GM23248 (cell line): ENCODE measurements at regions not wholly inside any gene's neighbourhood (a gene's known extent, or its start where the extent isn't known, plus 50 kb on each side); places are given as distances from the start of the nearest gene placed in this dataset.

Experiments
- DNase-seq: peaks from one replicate; pipeline ENCODE4 v3.0.0-alpha.2; 2015
- H2AFZ ChIP-seq: fragments of 200-600 bp; sonication (generic); 2 replicates; pipeline ENCODE4 v1.6.1; 2016; ENCODE audit warnings: antibody characterized with exemption
- H3F3A ChIP-seq: fragments of 200-600 bp; sonication (generic); 2 replicates; pipeline ENCODE4 v1.6.1; 2016; ENCODE audit warnings: mild to moderate bottlenecking, antibody characterized with exemption, mixed run types; ENCODE audit not compliant: insufficient read depth
- H3K27ac ChIP-seq: fragments of 200-600 bp; sonication (generic); 2 replicates; pipeline ENCODE4 v1.5.1; 2016; ENCODE audit warnings: mild to moderate bottlenecking
- H3K27me3 ChIP-seq: fragments of 200-600 bp; sonication (generic); replicated peaks from 2 replicates; pipeline ENCODE4 v1.6.1; 2016; ENCODE audit warnings: mild to moderate bottlenecking; ENCODE audit not compliant: insufficient read depth
- H3K36me3 ChIP-seq: fragments of 200-600 bp; sonication (generic); 2 replicates; pipeline ENCODE4 v1.6.1; 2016; ENCODE audit warnings: low read depth, mild to moderate bottlenecking
- H3K4me1 ChIP-seq: fragments of 200-600 bp; sonication (generic); 2 replicates; pipeline ENCODE4 v1.6.1; 2016; ENCODE audit warnings: mild to moderate bottlenecking; ENCODE audit not compliant: insufficient read depth
- H3K4me2 ChIP-seq: fragments of 200-600 bp; sonication (generic); one replicate; pipeline ENCODE4 v1.6.1; 2016; ENCODE audit warnings: mild to moderate bottlenecking; ENCODE audit not compliant: unreplicated experiment
- H3K4me3 ChIP-seq: fragments of 200-600 bp; sonication (generic); 2 replicates; pipeline ENCODE4 v1.5.1; 2016; ENCODE audit warnings: mild to moderate bottlenecking
- H3K79me2 ChIP-seq: fragments of 200-600 bp; sonication (generic); 2 replicates; pipeline ENCODE4 v1.6.1; 2016; ENCODE audit warnings: mild to moderate bottlenecking; ENCODE audit not compliant: insufficient read depth
- H3K9ac ChIP-seq: fragments of 200-600 bp; sonication (generic); 2 replicates; pipeline ENCODE4 v1.6.1; 2016; ENCODE audit warnings: mild to moderate bottlenecking
- H3K9me2 ChIP-seq: fragments of 200-600 bp; sonication (generic); 2 replicates; pipeline ENCODE4 v1.6.1; 2016; ENCODE audit warnings: mixed run types, mild to moderate bottlenecking, moderate library complexity; ENCODE audit not compliant: insufficient read depth
- H3K9me3 ChIP-seq: fragments of 200-600 bp; sonication (generic); one replicate; pipeline ENCODE4 v1.6.1; 2017; ENCODE audit warnings: low read depth
- H4K20me1 ChIP-seq: fragments of 200-600 bp; sonication (generic); 2 replicates; pipeline ENCODE4 v1.6.0; 2016; ENCODE audit not compliant: insufficient read depth
- EZH2 ChIP-seq: fragments of 200-600 bp; sonication (generic); IDR thresholded peaks from 2 replicates; pipeline ENCODE4 v1.6.1; 2018; ENCODE audit warnings: antibody characterized with exemption, mild to moderate bottlenecking; ENCODE audit not compliant: insufficient read depth, poor library complexity, severe bottlenecking
- EZH2phosphoT487 ChIP-seq: fragments of 200-600 bp; sonication (generic); IDR thresholded peaks from 2 replicates; pipeline ENCODE4 v1.6.1; 2018; ENCODE audit warnings: antibody characterized with exemption, moderate library complexity, mild to moderate bottlenecking, low read depth; ENCODE audit not compliant: insufficient read depth
- WGBS, 2 experiments: methylation state at CpG; one replicate each; pipeline ENCODE4 v1.1.6; 2015 to 2017; ENCODE audit warnings: low lambda C conversion rate in 2 of 2, low coverage in 1 of 2; ENCODE audit errors: missing lambda C conversion rate in 2 of 2; 5-methylcytosine and 5-hydroxymethylcytosine counted together
- in situ Hi-C: fragments of 300-500 bp; cut with MboI; formaldehyde crosslinking; loops from 2 replicates; pipeline ENCODE4 v1.15.0; 2020

- in situ Hi-C loops: no loop called here
- no peak overlapping the region for H3K9ac ChIP-seq
- no peak overlapping the region for H3K4me3 ChIP-seq
- H3K4me2 ChIP-seq: no peak overlapping the region
- H3K27ac ChIP-seq: no peak overlapping the region
- H2AFZ ChIP-seq: no peak overlapping the region
- DNase-seq: no peak
- H3K9me3 ChIP-seq: no peaks in the 10 kb centered on the region
- no peaks in the 10 kb centered on the region for H3K36me3 ChIP-seq
- 0 to 5% methylated on average over 1 of the region's 1 CpG for WGBS, 2 experiments
- no peaks in the 10 kb centered on the region for H3K79me2 ChIP-seq
- TF ChIP-seq EZH2phosphoT487 (no peak), EZH2 (no peak)
- no peaks in the 10 kb centered on the region for H4K20me1 ChIP-seq
- no peaks in the 10 kb centered on the region for H3K9me2 ChIP-seq
- H3K4me1 ChIP-seq: no peaks in the 10 kb centered on the region
- H3K27me3 ChIP-seq: no peaks in the 10 kb centered on the region
- no peaks in the 10 kb centered on the region for H3F3A ChIP-seq
Observed at GRCh38 chr11:98227278-98227677, 793.5 kb upstream of the CNTN5 start.

GRCh38 chr11:98230678-98231077, 790.1 kb upstream of the CNTN5 start:
- in situ Hi-C loops: no loop called here
- DNase-seq: no peak
- Histone ChIP-seq H3K27me3 (no peaks in the 10 kb centered on the region), H3K4me2 (no peak overlapping the region), H3K9me3 (no peaks in the 10 kb centered on the region), H3K9me2 (no peaks in the 10 kb centered on the region), H3K4me1 (no peaks in the 10 kb centered on the region), H3K27ac (no peak overlapping the region), H3K9ac (no peak overlapping the region), H3K79me2 (no peaks in the 10 kb centered on the region), H3K36me3 (no peaks in the 10 kb centered on the region), H2AFZ (no peak overlapping the region), H3K4me3 (no peak overlapping the region), H4K20me1 (no peaks in the 10 kb centered on the region), H3F3A (no peaks in the 10 kb centered on the region)
- WGBS, 2 experiments: 26 to 33% methylated on average over 3 of the region's 3 CpGs
- TF ChIP-seq EZH2: no peak
- no peak for TF ChIP-seq EZH2phosphoT487

GRCh38 chr11:98234698-98235097, 786.1 kb upstream of the CNTN5 start:
- 8 to 21% methylated on average over 2 of the region's 2 CpGs for WGBS, 2 experiments
- Histone ChIP-seq H3K9me3 (peaks cover 4% of the 10 kb centered on the region), H3K4me3 (no peak overlapping the region), H3K79me2 (no peaks in the 10 kb centered on the region), H2AFZ (no peak overlapping the region), H3F3A (no peaks in the 10 kb centered on the region), H3K27me3 (no peaks in the 10 kb centered on the region), H3K9me2 (no peaks in the 10 kb centered on the region), H3K9ac (no peak overlapping the region), H3K4me1 (no peaks in the 10 kb centered on the region), H3K27ac (no peak overlapping the region), H3K36me3 (no peaks in the 10 kb centered on the region), H4K20me1 (no peaks in the 10 kb centered on the region), H3K4me2 (no peak overlapping the region)
- TF ChIP-seq EZH2 (no peak), EZH2phosphoT487 (no peak)
- no peak for DNase-seq
- in situ Hi-C loops: no loop called here

- 15 to 19% methylated on average over 6 of the region's 6 CpGs for WGBS, 2 experiments
- H4K20me1 ChIP-seq: no peaks in the 10 kb centered on the region
- in situ Hi-C loops: no loop called here
- H3K4me3 ChIP-seq: no peak overlapping the region
- no peak overlapping the region for H3K4me2 ChIP-seq
- no peak overlapping the region for H3K27ac ChIP-seq
- no peaks in the 10 kb centered on the region for H3K36me3 ChIP-seq
- H3K9me3 ChIP-seq: peaks cover 4% of the 10 kb centered on the region
- H3F3A ChIP-seq: no peaks in the 10 kb centered on the region
- H3K79me2 ChIP-seq: no peaks in the 10 kb centered on the region
- H3K9me2 ChIP-seq: no peaks in the 10 kb centered on the region
- no peak for TF ChIP-seq EZH2phosphoT487
- no peak for TF ChIP-seq EZH2
- H3K4me1 ChIP-seq: no peaks in the 10 kb centered on the region
- H3K27me3 ChIP-seq: no peaks in the 10 kb centered on the region
- H2AFZ ChIP-seq: no peak overlapping the region
- DNase-seq: no peak
- no peak overlapping the region for H3K9ac ChIP-seq
Observed at GRCh38 chr11:98243897-98244296, 776.9 kb upstream of the CNTN5 start.

GRCh38 chr11:98260983-98261382, 759.8 kb upstream of the CNTN5 start:
- H4K20me1 ChIP-seq: no peaks in the 10 kb centered on the region
- no peaks in the 10 kb centered on the region for H3F3A ChIP-seq
- no peaks in the 10 kb centered on the region for H3K9me2 ChIP-seq
- no peak for DNase-seq
- H3K27ac ChIP-seq: no peak overlapping the region
- TF ChIP-seq EZH2phosphoT487: no peak
- TF ChIP-seq EZH2: no peak
- H3K4me2 ChIP-seq: no peak overlapping the region
- H3K79me2 ChIP-seq: no peaks in the 10 kb centered on the region
- no peak overlapping the region for H2AFZ ChIP-seq
- in situ Hi-C loops: no loop called here
- 16 to 29% methylated on average over 1 of the region's 1 CpG for WGBS, 2 experiments
- no peaks in the 10 kb centered on the region for H3K9me3 ChIP-seq
- no peaks in the 10 kb centered on the region for H3K36me3 ChIP-seq
- H3K27me3 ChIP-seq: no peaks in the 10 kb centered on the region
- H3K9ac ChIP-seq: no peak overlapping the region
- H3K4me1 ChIP-seq: no peaks in the 10 kb centered on the region
- no peak overlapping the region for H3K4me3 ChIP-seq
